MM.1S (cell line): ENCODE measurements at regions not wholly inside any gene's neighbourhood (a gene's known extent, or its start where the extent isn't known, plus 50 kb on each side); places are given as distances from the start of the nearest gene placed in this dataset.

Experiments used
- CTCF ChIP-seq: fragments of 300-600 bp; sonication (generic); IDR thresholded peaks from 2 replicates; pipeline ENCODE4 v1.5.1; 2016; ENCODE audit warnings: antibody characterized with exemption, low read length, mixed read lengths
- EZH2 ChIP-seq: fragments of 300-600 bp; sonication (generic); optimal IDR thresholded peaks from 2 replicates; pipeline ENCODE3; 2017; ENCODE audit warnings: low read depth, mild to moderate bottlenecking, antibody characterized with exemption, low read length, mixed read lengths
- EZH2phosphoT487 ChIP-seq: fragments of 300-600 bp; sonication (generic); IDR thresholded peaks from 2 replicates; pipeline ENCODE4 v1.6.1; 2018; ENCODE audit warnings: antibody characterized with exemption, low read length

- TF ChIP-seq CTCF = no peak
- no peak for TF ChIP-seq EZH2
- TF ChIP-seq EZH2phosphoT487 = no peak
Measured at GRCh38 chr12:107330831-107331431, 237.6 kb upstream of the CRY1 start.
